Germinal center (tissue), 1 donor: ENCODE measurements at regions not wholly inside any gene's neighbourhood (a gene's known extent, or its start where the extent isn't known, plus 50 kb on each side); places are given as distances from the start of the nearest gene placed in this dataset.
"Not testable (repeated sequence)": the region's sequence is repeated elsewhere in the genome, so short reads cannot be mapped to it uniquely, and the experiment has no call there.

ENCODE experiments used
- DNase-seq: peaks from one replicate; pipeline ENCODE4 v3.0.0; 2012; ENCODE audit warnings: mixed read lengths, low spot score

DNA sequence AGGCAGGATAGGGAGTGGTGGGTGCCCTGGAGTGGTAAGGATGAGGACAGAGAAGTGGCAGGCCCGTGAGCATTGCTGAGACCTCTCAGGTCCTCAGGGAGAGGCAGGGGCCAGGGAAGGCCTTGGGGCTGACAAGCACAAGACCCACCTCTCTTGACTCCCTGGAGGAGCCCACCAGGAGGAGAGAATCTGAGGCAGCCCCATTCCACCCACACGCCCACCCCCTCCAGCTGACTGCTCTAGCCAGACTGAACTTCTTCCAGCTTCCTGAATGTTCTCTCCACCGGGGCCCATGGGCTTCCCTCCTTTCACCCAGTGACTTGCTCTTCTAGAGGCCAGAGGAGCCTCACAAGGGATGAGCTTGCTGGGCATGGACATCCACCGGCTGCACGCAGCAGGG lies 1403.0 kb downstream of the BRD1 start:
- DNase-seq = no peak

DNA sequence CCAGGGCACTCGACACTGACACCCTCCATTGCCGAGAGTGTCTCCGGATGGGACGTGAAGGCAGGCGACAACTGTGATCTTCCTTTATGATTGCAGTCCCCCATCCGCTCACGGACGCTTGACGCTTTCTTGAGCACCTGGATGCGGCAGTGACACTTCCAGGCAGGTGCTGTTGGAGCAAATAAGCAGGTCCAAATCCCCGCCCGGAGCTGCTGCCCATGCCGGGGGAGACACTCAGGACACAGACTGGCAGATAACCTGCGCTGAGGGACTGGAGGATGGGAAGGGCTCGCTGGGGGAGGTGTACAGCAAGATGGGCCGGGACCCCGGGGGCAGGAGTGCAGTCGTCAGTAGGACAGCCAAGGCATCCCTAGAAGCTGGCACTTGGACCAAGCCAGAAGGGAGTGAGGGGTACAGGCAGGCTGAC lies 1403.5 kb downstream of the BRD1 start:
- no peak for DNase-seq

DNA sequence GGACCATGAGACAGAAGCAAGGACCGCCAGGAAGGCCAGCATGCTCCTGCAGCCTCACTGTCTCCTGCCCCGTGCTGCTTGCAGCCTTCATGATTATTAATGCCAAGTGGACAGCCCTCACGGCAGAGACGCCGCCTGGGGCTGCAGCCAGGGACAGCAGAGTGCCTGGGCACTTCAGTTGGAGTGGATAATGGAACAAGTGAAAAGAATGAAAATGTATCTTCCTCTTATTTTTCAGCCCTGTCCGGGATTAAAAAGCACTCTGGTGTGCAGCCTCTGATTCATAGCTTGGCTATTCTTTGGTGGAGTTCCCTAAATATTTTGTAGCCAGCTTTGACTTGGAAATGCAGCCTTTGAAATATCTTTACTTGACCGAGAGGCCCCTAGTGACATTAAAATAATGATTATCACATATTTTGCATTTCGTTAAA lies 1404.2 kb downstream of the BRD1 start:
- DNase-seq = no peak

DNA sequence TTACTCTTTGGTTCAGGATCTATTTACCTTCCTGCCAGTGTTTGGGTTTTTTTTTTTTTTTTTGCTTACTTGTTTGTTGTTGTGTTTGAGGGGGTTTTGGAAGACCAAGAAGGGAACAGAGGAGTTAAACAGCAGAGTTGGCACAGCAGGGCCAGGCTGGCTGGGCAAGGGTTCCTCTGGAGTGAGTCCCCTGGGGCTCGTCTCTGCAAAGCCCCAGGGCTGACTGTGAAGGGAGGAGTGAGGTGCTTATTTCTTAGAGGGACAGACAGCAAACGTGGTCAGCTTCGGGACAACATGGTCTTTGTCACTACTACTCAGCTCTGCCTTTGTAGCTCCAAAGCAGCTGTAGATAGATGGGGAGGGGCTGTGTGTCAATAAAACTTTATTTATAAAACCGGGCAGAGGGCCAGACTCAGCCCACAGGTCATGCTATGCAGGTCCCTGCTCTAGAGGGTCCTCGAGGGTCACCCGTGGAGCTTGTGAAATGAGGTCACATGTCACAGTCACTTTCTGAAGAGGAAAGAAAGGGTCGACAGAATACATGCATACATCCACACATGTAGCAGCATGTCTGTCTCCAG lies 1404.7 kb downstream of the BRD1 start:
- no peak for DNase-seq

DNA sequence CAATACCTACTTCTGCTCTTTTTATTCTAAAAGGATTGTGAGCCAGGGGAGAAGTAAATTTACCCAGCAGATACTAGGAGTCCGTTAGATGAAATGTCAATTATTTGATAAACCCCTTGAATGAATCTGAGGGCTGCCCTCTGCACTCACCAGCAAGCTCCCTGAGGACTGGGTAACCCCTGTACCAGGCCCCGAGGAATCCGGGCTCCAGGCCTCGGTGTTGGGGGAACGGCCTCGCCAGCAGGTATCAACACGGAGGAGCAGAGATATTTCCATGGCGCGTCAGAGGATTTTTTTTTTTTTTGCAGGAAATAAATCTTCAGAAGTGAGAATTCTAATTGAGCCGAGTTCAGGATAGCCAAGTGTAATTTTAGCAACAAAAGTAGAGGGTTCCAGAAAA lies 1408.8 kb downstream of the BRD1 start:
- no peak for DNase-seq

DNA sequence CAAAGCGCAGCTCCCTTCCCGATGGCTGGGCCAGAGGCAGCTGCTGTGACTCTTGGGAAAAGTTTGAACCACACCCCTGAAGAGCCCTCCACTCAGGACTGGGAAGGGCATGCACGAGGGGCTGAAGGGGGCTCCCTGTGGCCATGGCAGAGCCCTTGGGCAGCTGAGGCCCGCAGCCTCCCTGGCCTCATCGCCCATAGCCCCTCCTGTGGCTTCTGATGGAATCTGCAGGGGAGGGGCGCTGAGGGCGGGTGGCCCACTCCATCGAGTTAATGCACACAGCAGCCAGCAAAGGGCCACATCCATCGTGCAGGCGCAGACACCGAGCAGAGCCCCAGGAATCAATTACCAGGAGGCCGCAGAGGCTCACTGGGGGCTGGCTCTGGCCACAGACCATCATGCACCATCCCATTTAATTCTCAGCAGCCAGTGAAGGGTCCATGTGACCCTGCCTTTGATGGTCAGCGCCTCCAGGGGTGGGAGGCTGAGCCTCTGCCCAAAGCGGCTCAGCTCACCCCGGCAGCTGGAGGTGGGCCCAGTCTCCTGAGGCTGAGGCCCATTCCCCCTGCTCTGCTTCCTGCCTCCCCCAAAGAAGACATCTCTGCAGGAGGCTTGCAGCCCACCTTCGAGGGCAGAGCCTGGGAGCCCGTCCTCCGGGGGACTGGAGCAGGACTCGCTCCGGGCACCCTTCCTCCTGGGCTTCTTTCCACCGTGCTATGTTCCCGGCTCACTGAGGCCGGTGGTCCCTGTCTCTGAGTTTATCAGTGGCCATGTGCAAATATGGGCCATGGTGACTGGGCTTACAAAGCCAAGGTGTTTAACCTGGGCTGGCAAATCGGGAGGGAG lies 1410.2 kb downstream of the BRD1 start:
- DNase-seq = no peak

DNA sequence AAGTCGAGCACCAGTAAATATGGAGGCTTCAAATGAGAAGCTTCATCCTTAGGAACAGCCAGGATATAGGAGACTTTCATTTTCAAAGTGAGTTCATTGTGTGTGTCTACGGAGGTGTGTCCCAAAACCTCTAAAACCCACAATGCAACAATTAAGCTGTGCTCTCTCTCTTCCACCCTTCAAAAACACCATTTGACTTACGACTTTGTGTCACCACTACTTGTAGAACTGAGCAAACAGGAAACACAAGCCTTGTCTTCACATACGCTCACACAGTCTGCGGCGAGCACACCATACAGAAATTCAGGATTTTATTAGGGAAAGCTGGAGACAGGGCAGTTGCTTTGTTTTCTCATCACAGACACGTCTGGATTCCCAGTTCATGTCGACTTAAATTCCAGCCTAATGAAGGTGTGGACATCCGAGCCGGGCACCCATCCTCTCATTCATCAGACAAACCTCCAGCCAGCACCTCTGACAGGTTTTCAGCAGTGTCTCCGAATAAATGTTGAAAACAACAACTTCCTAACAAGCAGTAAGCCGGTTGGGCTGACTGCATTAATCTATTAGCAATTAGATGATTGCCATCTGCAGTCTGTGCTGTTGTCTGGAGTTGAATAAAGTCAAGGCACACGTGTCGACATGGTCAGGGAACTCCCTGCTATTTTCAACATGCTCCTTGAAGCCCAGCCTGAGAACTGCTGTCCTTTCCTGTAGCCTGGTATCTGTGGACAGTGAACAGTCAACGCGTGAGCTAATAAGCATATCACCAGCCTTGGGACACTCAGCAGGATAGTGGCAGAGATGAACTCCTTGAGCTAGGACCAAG lies 1411.1 kb downstream of the BRD1 start:
- DNase-seq = no peak

DNA sequence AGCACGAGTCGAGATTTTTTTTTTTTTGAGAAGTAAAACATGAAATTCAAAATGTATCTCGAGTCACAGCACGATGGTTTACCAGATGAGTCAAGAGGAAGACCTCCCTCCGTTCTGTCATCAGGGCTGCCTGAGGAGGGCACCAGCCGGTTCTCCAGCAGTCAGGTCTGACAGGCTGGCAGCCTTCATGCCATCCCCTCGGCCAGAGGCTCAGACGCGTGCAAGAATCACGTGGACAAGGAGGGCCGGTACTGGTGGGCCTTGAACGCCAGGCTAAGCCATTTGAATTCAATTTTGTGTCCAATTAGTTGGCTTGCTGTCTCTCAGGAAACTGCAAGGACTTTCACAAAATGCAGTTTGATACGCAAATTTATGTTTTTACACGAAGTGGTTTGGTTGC lies 1412.2 kb downstream of the BRD1 start:
- DNase-seq = no peak

DNA sequence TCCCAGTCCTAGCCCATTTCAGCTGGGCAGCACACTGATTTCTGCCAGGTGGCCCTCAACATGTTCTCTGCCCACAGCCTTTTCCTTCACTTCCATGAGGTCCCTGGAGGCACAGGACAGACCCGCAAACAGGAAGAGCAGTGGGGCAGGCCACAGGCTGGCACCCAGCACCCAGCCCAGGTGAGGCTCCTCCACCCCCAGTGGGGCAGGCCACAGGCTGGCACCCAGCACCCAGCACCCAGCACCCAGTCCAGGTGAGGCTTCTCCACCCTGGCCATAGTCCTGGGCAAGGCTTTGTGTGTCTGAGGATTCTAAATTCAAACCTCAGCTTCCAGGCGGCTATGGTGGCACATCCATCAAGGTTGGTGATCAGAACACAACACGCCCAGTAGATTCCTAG lies 1413.0 kb downstream of the BRD1 start:
- no peak for DNase-seq

DNA sequence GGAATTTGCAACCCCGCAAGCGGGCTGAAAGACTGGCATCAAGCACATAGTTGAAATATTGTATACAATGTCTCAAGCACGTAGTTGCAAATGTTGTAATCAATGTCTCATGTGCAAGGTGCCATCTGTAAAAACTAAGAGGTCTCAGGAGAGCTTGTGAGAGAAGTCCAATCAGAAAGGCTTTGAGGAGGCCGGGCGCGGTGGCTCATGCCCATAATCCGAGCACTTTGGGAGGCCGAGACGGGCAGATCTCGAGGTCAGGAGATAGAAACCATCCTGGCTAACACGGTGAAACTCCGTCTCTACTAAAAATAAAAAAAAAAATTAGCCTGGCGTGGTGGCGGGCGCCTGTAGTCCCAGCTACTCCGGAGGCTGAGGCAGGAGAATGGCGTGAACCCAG lies 1414.7 kb downstream of the BRD1 start:
- not testable (repeated sequence) for DNase-seq

DNA sequence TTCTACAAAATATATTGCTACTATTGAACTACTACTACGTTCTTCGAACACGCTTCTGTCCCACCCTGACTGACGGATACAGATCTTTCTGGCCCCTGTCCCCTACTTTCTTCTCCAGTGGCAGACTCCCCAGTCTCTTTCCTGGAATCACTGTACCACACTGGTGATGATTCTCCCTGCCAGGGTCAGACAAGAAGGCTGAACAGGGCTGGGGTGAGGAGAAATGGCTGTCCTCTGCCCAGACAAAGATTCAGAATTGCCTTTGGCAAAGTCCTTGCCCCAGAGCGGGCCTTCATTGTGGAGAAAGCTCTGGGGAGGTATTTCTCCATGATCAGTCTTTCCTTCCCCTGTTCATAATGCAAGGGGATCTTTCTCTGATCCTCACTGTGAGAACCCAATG lies 1417.1 kb downstream of the BRD1 start:
- no peak for DNase-seq

DNA sequence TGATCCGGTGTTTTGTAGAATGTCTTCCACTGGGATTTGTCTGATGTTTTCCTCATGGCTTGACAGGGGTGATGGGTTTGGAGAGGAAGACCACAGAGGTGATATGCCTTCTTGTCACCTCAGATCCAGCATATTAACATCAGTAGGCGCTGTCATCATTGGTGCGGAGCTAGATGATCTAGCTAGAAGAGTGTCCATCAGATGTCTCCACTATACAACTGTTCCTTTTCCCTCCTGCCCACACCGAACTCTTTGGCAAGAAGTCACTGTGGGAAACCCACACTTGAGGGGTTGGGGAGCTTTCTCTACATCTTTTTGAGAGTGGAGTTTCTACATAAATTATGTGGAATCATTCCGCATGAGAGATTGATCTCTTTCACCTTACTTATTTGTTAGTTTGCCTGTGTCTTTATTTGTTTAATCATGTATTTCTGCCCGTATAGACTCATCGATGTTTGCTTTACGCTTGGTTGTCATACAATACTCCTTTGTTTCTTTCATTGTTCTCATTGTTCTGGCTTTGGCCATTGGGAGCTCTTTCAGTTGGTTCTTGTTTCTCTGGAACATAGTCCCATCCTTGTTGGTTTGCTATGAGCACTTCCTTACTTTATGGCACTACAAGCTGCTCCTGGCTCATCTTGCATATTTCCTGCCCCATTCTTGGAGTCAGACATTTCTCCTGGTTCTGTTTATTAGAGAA lies 1420.3 kb downstream of the BRD1 start:
- DNase-seq = no peak

DNA sequence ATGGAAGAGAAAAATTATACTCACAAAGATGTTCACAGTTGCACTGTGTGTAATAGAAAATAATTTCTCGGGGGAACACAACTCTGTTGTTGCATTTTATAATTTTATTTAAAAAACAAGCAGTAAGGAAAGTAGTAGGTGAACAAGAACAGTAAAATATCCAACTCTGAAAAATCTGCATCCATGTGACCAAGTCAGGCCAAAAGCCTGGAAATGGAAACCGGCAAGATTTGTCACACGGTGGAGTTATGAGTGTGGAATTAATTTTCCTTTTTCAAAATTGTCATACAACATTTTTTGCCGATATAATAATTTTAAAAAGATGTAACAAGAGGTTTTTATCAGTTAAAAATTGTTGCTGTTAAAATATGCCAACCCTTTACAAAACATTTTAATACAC lies 1421.5 kb downstream of the BRD1 start:
- no peak for DNase-seq

DNA sequence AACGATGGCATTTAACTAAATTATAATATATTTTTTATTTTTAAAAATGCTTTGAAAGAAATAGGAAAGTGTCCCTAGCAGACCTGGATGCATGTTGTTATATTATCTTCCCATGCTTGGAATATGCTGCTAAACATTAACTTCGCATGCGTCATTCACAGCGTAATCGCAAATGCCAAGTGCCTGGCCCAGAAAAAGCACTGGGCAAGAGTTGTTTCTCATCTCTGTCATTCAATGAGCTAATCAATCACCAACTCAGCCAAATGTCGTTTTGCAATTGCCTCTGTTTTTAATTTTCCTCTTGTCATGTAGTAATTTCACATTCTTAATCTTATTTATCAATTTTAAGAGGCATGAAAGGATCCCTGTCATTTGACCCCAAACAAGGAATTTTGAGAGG lies 1421.9 kb downstream of the BRD1 start:
- no peak for DNase-seq

DNA sequence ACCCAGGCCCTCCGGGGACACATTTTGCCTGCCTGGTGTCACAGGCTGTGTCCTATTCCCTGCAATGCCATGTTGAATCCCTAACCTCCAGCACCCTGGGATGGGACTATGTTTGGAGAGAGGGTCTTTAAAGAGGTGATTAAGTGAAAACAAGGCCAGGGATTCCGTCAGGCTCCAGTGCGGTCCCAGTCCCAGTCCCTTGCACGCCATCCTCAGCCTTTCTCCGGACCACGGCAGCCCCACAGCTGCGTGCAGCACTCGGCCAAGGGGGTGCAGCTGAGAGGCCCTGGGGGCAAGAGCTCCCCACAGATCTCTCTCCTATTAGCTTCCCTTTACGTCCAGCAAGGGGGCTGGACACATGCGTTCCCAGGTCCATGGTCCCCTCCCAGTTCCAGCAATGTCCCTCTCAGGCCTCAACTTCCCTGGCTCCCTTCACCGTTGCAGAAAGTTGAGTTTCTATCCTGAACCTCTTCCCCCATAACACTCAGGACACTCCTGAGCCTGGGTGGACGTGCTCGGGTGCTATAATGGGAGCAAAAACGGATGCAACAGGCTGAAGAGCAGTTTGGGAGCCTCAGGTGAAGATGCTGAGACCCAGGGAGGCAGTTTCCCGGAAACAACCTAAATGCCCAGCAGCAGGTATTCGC lies 1422.7 kb downstream of the BRD1 start:
- DNase-seq = no peak

DNA sequence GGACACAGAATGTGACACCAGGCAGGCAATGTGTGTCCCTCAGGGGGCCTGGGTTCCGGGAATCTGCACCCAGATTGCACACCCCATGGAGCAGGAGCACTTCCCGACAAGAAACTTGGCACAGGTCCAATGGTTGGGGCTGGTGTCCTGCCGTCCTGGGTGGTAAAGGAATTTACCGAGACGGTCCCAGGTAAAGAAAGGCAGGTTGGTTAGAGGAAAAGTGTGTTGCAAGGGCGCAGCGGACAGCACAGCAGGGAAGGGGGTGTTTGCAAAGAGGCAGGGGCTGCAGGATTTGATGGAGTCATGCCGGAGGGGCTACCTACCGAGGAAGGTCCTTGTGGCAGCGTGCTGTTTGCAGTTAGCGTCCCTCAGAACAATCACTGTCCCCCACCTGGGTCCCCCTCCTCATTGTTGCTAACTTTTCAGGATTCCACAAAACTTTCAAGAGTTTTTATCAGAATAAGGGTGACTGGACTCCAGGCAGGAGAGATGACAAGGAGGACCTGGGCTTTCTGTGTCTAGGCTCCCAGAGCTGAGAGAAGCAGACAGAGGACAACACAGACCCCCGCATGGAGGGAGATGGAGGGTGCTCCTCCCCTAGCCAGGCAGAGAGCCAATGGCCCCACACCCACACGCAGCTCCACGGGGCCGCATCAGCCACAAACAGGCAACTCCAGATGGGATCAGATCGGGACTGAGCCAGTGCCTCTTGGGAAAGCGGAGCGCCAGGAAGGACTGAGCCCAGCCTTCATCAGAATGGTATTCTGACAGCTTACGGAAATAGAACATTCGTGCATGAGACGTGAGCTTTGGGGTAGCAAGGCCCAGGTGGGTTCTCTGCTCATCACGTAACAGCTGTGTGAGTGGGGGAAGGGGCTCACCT lies 1423.9 kb downstream of the BRD1 start:
- DNase-seq = no peak

DNA sequence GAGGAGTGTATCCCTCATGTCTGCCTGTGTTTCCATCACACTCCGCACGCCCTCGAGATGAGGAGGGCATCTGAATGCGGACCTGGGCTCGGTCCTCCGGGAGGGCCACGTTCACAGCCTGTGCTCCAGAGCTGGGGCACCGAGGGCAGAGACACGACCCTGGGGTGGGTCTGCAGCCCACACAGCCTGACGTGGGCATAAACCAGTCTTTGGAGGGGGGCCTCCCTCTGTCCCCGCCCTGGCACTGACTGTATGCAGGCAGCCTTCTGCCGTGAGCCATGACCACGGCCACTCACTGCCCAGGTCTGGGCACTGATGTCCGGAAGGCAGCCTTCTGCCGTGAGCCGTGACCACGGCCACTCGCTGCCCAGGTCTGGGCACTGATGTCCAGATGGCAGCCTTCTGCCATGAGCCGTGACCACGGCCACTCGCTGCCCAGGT lies 1425.1 kb downstream of the BRD1 start:
- no peak for DNase-seq

DNA sequence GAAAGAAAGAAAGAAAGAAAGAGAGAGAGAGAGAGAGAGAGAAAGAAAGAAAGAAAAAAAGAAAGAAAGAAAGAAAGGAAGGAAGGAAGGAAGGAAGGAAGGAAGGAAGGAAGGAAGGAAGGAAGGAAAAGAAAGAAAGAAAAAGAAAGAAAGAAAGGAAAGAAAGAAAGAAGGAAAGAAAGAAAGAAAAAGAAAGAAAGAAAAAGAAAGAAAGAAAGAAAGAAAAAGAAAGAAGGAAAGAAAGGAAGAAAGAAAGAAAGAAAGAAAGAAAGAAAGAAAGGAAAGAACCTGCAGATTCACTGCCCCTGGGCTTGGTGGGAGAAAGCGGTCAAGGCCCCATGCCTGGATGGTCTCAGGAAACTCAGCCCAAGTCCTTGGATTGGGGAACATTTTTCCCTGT lies 1426.2 kb downstream of the BRD1 start:
- DNase-seq = not testable (repeated sequence)

DNA sequence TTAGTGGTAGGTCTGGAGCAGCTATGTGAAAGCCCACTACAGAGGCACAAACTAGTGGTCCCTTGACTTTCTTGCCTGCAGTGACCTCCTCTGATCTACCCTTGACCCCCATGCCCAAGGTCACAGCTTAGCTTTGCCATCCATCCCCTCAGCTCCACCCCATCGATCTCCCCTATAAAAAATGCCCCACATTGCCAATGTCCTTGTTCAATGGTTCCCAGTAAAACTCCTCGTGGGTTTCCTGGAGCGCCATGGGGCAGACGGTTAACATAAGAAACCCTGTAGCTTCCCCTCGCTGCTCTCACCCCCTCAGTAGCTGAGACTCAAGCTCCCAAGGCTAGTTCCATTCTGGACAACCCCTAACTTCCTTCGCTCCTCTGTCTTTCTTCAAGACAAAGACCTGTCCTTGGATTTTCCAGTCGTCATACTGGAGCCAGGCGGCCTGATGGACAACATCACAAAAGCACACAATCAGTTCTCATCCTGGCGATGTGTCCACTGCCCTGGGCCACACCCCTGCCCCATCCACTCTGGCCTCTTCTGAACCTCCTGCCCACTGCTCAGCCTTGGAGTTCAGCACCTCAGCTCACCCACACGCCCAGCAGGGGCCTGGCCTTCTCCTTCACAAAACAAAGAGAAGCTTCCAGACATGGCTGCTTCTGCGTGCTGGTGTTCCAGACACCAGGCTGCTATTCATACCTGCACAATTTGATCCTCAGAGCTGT lies 1429.3 kb downstream of the BRD1 start:
- no peak for DNase-seq
